GM19025 (cell line): ENCODE measurements at regions not wholly inside any gene's neighbourhood (a gene's known extent, or its start where the extent isn't known, plus 50 kb on each side); places are given as distances from the start of the nearest gene placed in this dataset.
A peak's percentile ranks its signal among the peaks of the same experiment; 100 is the strongest.
"Not testable (repeated sequence)": the region's sequence is repeated elsewhere in the genome, so short reads cannot be mapped to it uniquely, and the experiment has no call there.

Source experiments
- ATAC-seq: cut with Tn5 transposase; IDR thresholded peaks from one replicate; pipeline ENCODE4 v1.9.1; 2021; ENCODE audit warnings: mild to moderate bottlenecking, low read depth, moderate library complexity; ENCODE audit not compliant: unreplicated experiment

DNA sequence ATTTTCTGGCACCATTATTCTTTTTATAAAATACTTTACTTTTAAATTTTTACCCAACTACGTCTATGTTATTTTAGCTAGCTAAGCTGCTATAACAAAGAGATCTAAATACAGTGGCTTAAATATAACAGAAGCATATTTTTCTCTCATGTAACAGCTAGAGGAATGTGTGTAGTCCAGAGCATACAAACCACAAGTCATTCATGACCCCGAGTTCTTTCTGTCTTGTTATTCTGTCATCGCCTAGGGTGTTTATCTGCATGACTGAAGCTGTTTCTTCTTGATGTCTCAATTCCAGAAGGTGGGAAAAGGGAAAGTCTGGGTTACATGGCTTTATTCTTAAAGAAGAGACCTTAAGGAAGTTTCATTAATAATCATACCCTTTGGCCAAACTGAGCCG is 136.9 kb upstream of the RFX3 start:
- ATAC-seq = no peak

DNA sequence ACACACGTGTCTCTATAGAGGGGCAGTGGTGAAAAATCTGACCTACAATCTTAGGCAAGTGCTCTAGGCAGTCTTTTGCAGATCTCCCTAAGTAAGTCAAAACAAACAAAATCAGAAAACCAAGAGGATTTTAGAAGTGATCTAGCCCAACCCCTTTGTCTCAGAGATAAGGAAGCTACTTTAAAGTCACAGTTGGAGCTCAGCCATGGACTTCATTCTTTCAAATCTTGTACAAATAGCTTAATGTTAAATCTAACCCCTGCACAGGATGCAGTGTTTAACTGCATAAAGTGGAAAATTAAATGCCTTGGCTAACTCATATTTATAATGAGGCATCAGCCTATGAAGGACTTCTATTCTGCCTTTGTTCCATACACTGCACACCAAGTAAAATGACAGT is 135.1 kb upstream of the RFX3 start:
- no peak for ATAC-seq

DNA sequence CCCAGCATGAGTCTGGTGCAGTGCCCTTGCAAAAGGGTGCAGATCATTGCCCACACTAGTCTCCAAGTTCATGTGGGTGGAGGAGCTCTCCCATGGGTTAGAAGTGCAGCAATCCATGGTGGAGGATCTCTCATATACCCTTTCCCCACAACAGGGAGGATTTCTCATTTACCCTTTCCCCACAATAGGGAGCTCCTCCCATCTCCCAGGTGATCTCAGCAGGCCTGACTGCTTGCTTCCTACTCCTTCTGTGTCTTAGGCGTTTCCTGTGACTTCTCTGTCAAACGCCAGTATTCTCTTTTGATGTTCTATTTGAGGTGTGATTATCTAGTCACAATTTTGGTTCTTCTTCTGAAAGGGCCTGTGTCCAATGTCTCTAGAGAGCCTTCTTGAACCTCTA is 133.8 kb upstream of the RFX3 start:
- no peak for ATAC-seq

DNA sequence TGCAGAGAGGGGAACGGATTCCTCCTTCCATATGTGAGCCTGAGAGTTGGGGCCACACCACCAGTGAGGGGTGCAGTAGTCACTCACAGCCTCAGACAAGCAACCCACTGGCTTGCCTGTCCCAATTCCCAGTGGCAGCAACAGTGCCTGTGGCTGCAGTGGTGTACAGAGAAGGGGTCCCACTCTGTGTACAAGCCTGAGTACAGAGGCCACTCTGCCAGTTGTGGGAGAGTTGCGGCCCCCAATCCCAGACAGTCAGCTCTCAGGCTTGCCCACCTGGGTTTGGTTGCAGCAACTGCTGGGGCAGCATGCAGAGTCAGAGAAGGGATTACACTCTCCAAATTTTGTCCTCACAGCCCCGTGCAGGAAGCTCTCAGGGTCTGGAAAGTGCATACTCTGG is 133.2 kb upstream of the RFX3 start:
- ATAC-seq = no peak

GRCh38 chr9:3656224-3656623 is 130.4 kb upstream of the RFX3 start:
- no peak for ATAC-seq

DNA sequence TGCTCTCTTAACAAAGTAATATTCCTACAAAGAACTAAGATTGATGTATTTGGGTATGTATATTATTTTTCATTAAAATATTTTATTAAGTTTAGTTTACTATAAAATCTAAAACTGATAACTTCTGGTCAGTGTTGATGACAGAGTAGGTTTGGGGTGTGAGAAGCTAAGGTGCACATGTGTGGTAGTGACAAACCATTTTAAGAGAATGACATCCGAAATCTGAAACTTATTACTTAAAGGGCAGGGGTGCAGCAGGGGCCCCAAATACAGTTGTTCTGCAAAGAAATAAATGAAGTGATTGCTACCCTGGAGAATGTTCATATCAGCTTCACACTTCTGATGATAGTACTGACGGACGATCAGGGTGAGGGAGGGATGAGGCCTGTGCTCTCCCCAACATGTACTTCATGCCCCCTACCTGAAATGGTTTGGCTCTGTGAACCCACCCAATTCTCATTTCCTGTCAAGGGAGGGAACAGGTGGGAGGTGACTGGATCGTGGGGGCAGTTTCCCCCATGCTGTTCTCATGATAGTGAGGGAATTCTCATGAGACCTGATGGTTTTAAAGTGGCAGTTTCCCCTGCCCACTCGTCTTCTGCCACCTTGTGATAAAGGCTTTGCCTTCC is 125.3 kb upstream of the RFX3 start:
- ATAC-seq = no peak

- no peak for ATAC-seq
These were observed 123.0 kb upstream of the RFX3 start for GRCh38 chr9:3648722-3649246.

DNA sequence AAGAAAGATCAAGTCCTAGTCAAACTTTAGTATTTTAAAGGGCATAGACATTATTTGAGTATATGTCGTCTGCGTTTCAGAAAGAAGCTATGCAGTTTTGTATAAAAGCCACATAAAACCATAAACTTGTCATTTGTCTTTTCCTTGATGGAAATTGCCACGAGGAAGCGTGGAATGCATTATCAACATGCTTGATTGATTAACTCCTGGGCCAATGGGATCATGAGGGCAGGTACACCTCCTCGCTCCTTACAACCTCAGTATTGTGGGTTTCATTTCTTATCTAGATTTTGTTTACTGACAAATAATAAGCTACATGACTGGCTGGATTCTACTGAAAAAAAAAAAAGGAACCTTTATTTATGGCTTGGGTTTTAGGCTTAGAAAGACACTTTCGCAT is 122.5 kb upstream of the RFX3 start:
- ATAC-seq = no peak

GRCh38 chr9:3647652-3648051 is 121.9 kb upstream of the RFX3 start:
- ATAC-seq = no peak

- no peak for ATAC-seq
These were observed 120.4 kb upstream of the RFX3 start for GRCh38 chr9:3646226-3646625.

GRCh38 chr9:3642075-3642474 is 116.3 kb upstream of the RFX3 start:
- not testable (repeated sequence) for ATAC-seq

DNA sequence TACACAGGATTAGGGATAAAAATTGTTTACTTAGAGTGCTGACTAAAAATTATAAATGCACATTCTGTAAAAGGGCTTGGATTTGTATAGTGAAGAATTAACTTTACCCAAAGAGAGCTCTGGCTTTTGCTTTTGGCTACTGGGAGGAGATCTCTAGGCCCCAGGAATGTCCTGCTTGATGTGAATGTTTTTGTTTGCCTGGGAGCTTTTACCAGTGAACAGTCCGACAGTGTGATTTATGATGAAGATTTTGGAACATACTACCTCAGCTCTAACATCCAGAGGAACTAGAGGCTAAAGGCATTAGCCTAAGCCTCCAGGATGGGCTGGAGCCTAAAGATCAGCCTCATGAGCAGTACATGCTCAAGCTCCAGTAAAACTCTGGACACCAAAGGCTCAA is 103.7 kb upstream of the RFX3 start:
- ATAC-seq = no peak

DNA sequence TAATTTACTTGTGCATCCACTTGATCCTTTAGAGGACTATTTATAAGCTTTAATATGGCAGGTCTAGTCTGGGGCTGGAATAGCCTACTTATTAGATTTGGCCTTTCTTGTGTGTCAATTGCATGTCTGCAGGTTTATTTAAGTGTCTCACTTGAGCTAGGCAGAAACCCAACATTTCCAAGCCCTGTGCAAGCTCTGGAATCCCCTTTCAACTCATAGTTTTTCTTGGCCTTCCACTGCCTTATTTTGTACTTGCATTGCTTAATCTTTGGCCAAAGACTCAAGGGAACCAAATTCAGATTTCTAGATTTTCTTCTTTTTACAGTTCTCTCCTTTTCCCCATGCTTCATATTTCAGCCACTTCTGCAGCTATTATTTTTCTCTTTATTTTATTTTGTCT is 102.4 kb upstream of the RFX3 start:
- no peak for ATAC-seq

GRCh38 chr9:3608011-3608410 is 82.2 kb upstream of the RFX3 start:
- ATAC-seq = peak; percentile 55

DNA sequence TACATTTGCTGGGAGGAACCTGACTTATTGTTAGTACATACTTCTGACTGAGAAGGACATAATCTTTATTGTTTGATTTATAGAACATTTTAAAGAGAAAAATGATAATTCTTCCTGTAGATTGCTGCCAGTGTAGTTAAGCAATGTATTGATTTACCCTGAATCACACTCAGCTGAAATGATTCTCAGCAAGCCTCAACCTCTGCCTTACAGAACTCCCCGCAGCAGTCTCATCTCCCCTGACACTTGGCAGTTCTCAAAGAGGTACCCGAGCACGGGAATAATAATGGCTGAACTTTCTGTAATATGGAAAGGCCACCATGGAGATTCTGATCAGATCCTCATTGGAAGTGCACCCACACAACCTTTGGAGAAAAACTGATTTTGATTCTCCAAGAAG is 74.9 kb upstream of the RFX3 start:
- no peak for ATAC-seq

- ATAC-seq = no peak
These were observed 72.0 kb upstream of the RFX3 start for GRCh38 chr9:3597792-3598191.

DNA sequence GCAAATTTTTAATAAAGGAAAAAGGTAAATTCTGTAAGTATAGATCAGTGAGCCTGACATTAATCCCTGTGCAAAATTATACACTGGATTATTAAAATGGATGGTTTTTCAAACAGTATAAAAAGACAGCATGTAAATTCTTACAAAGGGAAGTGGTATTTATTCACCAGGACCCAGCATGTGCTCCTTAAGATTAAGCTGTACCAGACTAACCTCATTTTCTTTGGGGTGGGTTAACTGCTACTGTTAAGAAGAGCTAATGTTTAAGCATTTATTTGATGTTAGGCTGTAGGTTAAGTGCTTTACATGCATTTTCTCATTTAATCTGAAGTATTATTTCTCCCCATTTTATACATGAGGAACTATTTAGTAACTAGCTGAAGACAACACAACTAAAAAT is 60.3 kb upstream of the RFX3 start:
- ATAC-seq = no peak

GRCh38 chr9:3585606-3586005 is 59.8 kb upstream of the RFX3 start:
- ATAC-seq = no peak

DNA sequence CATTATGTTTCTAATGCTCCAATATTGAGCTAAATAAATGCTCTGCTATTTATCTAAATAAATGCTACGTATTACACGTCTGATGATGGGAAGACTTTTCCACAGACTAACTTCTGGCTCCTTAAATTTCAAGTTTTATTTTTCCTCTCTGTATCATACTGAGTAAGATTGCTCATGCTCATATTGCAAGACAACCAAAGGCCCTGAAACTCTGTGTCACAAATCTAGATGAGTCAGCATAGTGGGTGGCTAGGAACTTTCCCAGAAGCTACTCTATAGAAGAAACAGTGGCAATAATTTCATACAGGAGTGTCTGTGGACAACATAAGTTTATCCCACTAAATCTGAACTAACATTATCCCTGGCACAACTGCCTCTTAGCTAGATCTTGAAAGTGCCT is 53.0 kb upstream of the RFX3 start:
- ATAC-seq = no peak

DNA sequence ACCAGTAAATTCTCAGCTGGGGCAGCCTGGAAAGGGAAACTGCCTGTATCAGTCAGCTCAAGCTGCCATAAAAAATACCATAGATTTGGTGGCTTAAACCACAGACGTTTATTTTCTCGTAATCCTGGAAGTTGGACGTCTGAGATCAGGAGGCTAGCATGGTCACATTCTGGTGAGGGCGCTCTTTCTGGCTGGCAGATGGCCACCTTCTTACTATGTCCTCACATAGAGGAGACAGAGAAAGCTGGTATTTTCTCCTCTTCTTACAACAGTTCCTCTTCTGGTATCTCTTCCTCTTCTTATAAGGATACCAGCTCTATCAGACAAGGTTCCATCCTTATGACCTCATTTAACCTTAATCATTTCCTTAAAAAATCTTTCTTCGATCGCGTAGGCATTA is 50.5 kb upstream of the RFX3 start:
- no peak for ATAC-seq

DNA sequence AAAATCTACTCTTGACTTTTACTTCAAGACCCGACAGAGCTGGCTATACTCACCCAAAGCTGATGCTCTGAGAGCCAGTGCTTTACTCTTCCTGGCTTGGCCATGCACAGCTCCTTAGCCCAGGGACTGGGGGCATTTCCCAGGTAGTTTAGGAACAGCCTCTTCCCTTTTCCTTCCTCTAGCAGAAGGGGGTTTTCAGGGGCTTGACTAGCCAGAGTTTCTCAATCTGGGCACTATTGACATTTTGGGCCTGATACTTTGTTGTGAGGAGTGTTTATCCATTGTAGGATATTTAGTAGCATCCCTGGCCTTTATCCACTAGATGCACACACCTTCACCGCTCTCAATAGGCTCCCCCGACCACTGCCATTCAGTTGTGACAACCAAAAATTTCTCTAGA is 50.0 kb upstream of the RFX3 start:
- no peak for ATAC-seq
